Prostate gland (tissue), 2 donors: ENCODE measurements at regions not wholly inside any gene's neighbourhood (a gene's known extent, or its start where the extent isn't known, plus 50 kb on each side); places are given as distances from the start of the nearest gene placed in this dataset.

Experiments used
- DNase-seq: peaks from one replicate; pipeline ENCODE4 v3.0.0-alpha.2; 2019; ENCODE audit warnings: low spot score
- H3K27ac ChIP-seq, 2 donors: fragments of 200-600 bp; sonication (generic); 2 replicates each; pipeline ENCODE4 v1.5.1; 2017 to 2019
- H3K27me3 ChIP-seq: fragments of 200-600 bp; sonication (generic); replicated peaks from 2 replicates; pipeline ENCODE4 v1.5.1; 2019; ENCODE audit not compliant: insufficient read depth
- H3K36me3 ChIP-seq, 2 donors: fragments of 200-600 bp; sonication (generic); 1 replicate in 1 of 2; 2 replicates in 1 of 2; pipeline versions ENCODE4 v1.5.1 to v1.8.1; 2017 to 2019
- H3K4me1 ChIP-seq: fragments of 200-600 bp; sonication (generic); replicated peaks from 2 replicates; pipeline ENCODE4 v1.5.1; 2019
- H3K4me3 ChIP-seq, 2 donors: fragments of 200-600 bp; sonication (generic); 2 replicates each; pipeline ENCODE4 v1.5.1; 2017 to 2019
- H3K9me3 ChIP-seq: fragments of 200-600 bp; sonication (generic); 2 replicates; pipeline ENCODE4 v1.5.1; 2017
- CTCF ChIP-seq, 4 experiments: fragments of 200-600 bp in 2 of 4; fragments of 450-650 bp in 2 of 4; sonication (generic) in 2 of 4; IDR thresholded peaks; 1 replicate in 3 of 4; 2 replicates in 1 of 4; pipeline ENCODE4 v1.5.1; 2016 to 2019; ENCODE audit warnings: antibody characterized with exemption in 4 of 4, mild to moderate bottlenecking in 2 of 4, moderate library complexity in 2 of 4
- POLR2A ChIP-seq: fragments of 450-650 bp; IDR thresholded peaks from one replicate; pipeline ENCODE4 v1.6.1; 2016; ENCODE audit warnings: antibody characterized with exemption, mild to moderate bottlenecking
- POLR2AphosphoS5 ChIP-seq: sonication (generic); formaldehyde crosslinking; IDR thresholded peaks from one replicate; pipeline ENCODE4 v1.6.1; 2017; ENCODE audit warnings: antibody characterized with exemption
- WGBS: methylation state at CpG from one replicate; pipeline ENCODE4 v1.1.5; 2018; 5-methylcytosine and 5-hydroxymethylcytosine counted together
- intact Hi-C: fragments of 100-400 bp; cut with DNase I; formaldehyde crosslinking; loops from one replicate; pipeline ENCODE4 v1.14.2; 2022

GRCh38 chr1:87981386-87981785 is 652.7 kb downstream of the LMO4 start:
- no peak for DNase-seq
- intact Hi-C loops, result no loop called here
- Histone ChIP-seq H3K4me3 (no peak overlapping the region), H3K27me3 (no peaks in the 10 kb centered on the region), H3K9me3 (no peaks in the 10 kb centered on the region), H3K4me1 (no peaks in the 10 kb centered on the region), H3K27ac (no peak overlapping the region), H3K36me3 (no peaks in the 10 kb centered on the region)
- no peak for TF ChIP-seq CTCF (IDR thresholded peaks at IDR 0.05)
- TF ChIP-seq POLR2AphosphoS5, result no peak
- TF ChIP-seq POLR2A, result no peak
- WGBS, result 91% methylated on average over 2 of the region's 2 CpGs

- 97% methylated on average over 1 of the region's 1 CpG for WGBS
- no peak for TF ChIP-seq POLR2A
- TF ChIP-seq CTCF (IDR thresholded peaks at IDR 0.05), result no peak
- no peak for TF ChIP-seq POLR2AphosphoS5
Measured at GRCh38 chr1:87981810-87982209, 653.1 kb downstream of the LMO4 start.

GRCh38 chr1:87983841-87984240 is 655.2 kb downstream of the LMO4 start:
- no peak for DNase-seq
- no peak overlapping the region for H3K4me3 ChIP-seq
- H3K4me1 ChIP-seq, result no peaks in the 10 kb centered on the region
- TF ChIP-seq POLR2AphosphoS5 (no peak), POLR2A (no peak), CTCF (IDR thresholded peaks at IDR 0.05) (no peak)
- H3K36me3 ChIP-seq, result no peaks in the 10 kb centered on the region
- no peaks in the 10 kb centered on the region for H3K9me3 ChIP-seq
- no peak overlapping the region for H3K27ac ChIP-seq
- intact Hi-C loops, result no loop called here
- no peaks in the 10 kb centered on the region for H3K27me3 ChIP-seq
- 100% methylated on average over 1 of the region's 1 CpG for WGBS

More at GRCh38 chr1:87981810-87982209, 653.1 kb downstream of the LMO4 start:
- Histone ChIP-seq H3K4me3 (no peak overlapping the region), H3K27ac (no peak overlapping the region), H3K27me3 (no peaks in the 10 kb centered on the region), H3K4me1 (no peaks in the 10 kb centered on the region), H3K36me3 (no peaks in the 10 kb centered on the region), H3K9me3 (no peaks in the 10 kb centered on the region)
- intact Hi-C loops, result no loop called here
- DNase-seq, result no peak

- DNase-seq, result no peak
- Histone ChIP-seq H3K4me3 (no peak overlapping the region), H3K27ac (no peak overlapping the region), H3K27me3 (no peaks in the 10 kb centered on the region), H3K4me1 (no peaks in the 10 kb centered on the region), H3K9me3 (no peaks in the 10 kb centered on the region), H3K36me3 (no peaks in the 10 kb centered on the region)
- WGBS, result 80% methylated on average over 1 of the region's 1 CpG
- TF ChIP-seq POLR2A, result no peak
- TF ChIP-seq POLR2AphosphoS5, result no peak
- TF ChIP-seq CTCF (IDR thresholded peaks at IDR 0.05), result no peak
- intact Hi-C loops, result no loop called here
Measured at GRCh38 chr1:87985071-87985470, 656.4 kb downstream of the LMO4 start.

GRCh38 chr1:87986130-87986866 is 657.6 kb downstream of the LMO4 start:
- Histone ChIP-seq H3K36me3 (no peaks in the 10 kb centered on the region), H3K4me1 (no peaks in the 10 kb centered on the region), H3K27ac (no peak overlapping the region), H3K4me3 (no peak overlapping the region), H3K27me3 (no peaks in the 10 kb centered on the region), H3K9me3 (no peaks in the 10 kb centered on the region)
- no peak for TF ChIP-seq POLR2A
- no peak for TF ChIP-seq CTCF (IDR thresholded peaks at IDR 0.05)
- no peak for TF ChIP-seq POLR2AphosphoS5
- 88% methylated on average over 6 of the region's 6 CpGs for WGBS
- no peak for DNase-seq
- intact Hi-C loops, result no loop called here
